Tibial nerve (tissue), 4 donors: ENCODE measurements at regions not wholly inside any gene's neighbourhood (a gene's known extent, or its start where the extent isn't known, plus 50 kb on each side); places are given as distances from the start of the nearest gene placed in this dataset.

Experiments
- CTCF ChIP-seq, 5 experiments: fragments of 200-600 bp in 3 of 5; fragments of 450-650 bp in 2 of 5; sonication (generic) in 3 of 5; IDR thresholded peaks; one replicate each; pipeline ENCODE4 v1.5.1; 2016 to 2019; ENCODE audit warnings: antibody characterized with exemption in 5 of 5, mild to moderate bottlenecking in 3 of 5, moderate library complexity in 2 of 5
- EP300 ChIP-seq, 2 donors: sonication (generic); formaldehyde crosslinking; IDR thresholded peaks; one replicate each; pipeline ENCODE4 v1.6.1; 2017; ENCODE audit warnings: antibody characterized with exemption in 2 of 2, mild to moderate bottlenecking in 1 of 2
- POLR2A ChIP-seq, 2 donors: fragments of 450-650 bp; IDR thresholded peaks; one replicate each; pipeline ENCODE4 v1.6.1; 2017; ENCODE audit warnings: antibody characterized with exemption in 2 of 2, mild to moderate bottlenecking in 2 of 2, moderate library complexity in 2 of 2

GRCh38 chr20:57062696-57063270 is 203.7 kb downstream of the BMP7 start:
- TF ChIP-seq CTCF (IDR thresholded peaks at IDR 0.05) (no peak), POLR2A (IDR thresholded peaks at IDR 0.05) (no peak), EP300 (IDR thresholded peaks at IDR 0.05) (no peak)
